OCI-LY7 (cell line): ENCODE measurements at regions not wholly inside any gene's neighbourhood (a gene's known extent, or its start where the extent isn't known, plus 50 kb on each side); places are given as distances from the start of the nearest gene placed in this dataset.

Source experiments
- EZH2phosphoT487 ChIP-seq: fragments of 200-600 bp; sonication (generic); IDR thresholded peaks from 2 replicates; pipeline ENCODE4 v1.6.1; 2018; ENCODE audit warnings: low read depth, borderline replicate concordance, mild to moderate bottlenecking, mixed run types, antibody characterized with exemption, low read length, moderate library complexity, mixed read lengths
- TF ChIP-seq, protein P1 (sequence below): fragments of 200-600 bp; sonication (generic); conservative IDR thresholded peaks from 2 replicates; pipeline ENCODE4 v1.5.1; 2014; ENCODE audit warnings: mild to moderate bottlenecking, antibody characterized with exemption, low read length, moderate library complexity, mixed read lengths

GRCh38 chr3:22495791-22496190 lies 707.3 kb upstream of the UBE2E2 start:
- TF ChIP-seq EZH2phosphoT487, result no peak
- TF ChIP-seq, protein P1, sequence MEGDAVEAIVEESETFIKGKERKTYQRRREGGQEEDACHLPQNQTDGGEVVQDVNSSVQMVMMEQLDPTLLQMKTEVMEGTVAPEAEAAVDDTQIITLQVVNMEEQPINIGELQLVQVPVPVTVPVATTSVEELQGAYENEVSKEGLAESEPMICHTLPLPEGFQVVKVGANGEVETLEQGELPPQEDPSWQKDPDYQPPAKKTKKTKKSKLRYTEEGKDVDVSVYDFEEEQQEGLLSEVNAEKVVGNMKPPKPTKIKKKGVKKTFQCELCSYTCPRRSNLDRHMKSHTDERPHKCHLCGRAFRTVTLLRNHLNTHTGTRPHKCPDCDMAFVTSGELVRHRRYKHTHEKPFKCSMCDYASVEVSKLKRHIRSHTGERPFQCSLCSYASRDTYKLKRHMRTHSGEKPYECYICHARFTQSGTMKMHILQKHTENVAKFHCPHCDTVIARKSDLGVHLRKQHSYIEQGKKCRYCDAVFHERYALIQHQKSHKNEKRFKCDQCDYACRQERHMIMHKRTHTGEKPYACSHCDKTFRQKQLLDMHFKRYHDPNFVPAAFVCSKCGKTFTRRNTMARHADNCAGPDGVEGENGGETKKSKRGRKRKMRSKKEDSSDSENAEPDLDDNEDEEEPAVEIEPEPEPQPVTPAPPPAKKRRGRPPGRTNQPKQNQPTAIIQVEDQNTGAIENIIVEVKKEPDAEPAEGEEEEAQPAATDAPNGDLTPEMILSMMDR, result no peak
